ENCODE measurements at regions not wholly inside any gene's neighbourhood (a gene's known extent, or its start where the extent isn't known, plus 50 kb on each side); places are given as distances from the start of the nearest gene placed in this dataset.
A peak's percentile ranks its signal among the peaks of the same experiment; 100 is the strongest.
"Not testable (repeated sequence)": the region's sequence is repeated elsewhere in the genome, so short reads cannot be mapped to it uniquely, and the experiment has no call there.

GRCh38 chr11:121358760-121359159, 66.2 kb downstream of the SC5D start:
- H3K4me3 ChIP-seq (ENCODE audit: control insufficient read depth, low read depth, low read length): no peak overlapping the region
- no peak for TF ChIP-seq CTCF (conservative IDR thresholded peaks at IDR 0.05; ENCODE audit: control insufficient read depth, insufficient read depth, low read depth, low read length)
- no peak for DNase-seq (ENCODE audit: low read depth)

- no peak for DNase-seq (ENCODE audit: low read depth)
- TF ChIP-seq CTCF (conservative IDR thresholded peaks at IDR 0.05; ENCODE audit: control insufficient read depth, insufficient read depth, low read depth, low read length): no peak
- no peak overlapping the region for H3K4me3 ChIP-seq (ENCODE audit: control insufficient read depth, low read depth, low read length)
Observed at GRCh38 chr11:121359591-121359990, 67.0 kb downstream of the SC5D start.

- H3K4me3 ChIP-seq (ENCODE audit: control insufficient read depth, low read depth, low read length); DNase-seq (ENCODE audit: low read depth): not testable (repeated sequence)
Observed at GRCh38 chr11:121362955-121363354, 70.4 kb downstream of the SC5D start.

- no peak for TF ChIP-seq CTCF (conservative IDR thresholded peaks at IDR 0.05; ENCODE audit: control insufficient read depth, insufficient read depth, low read depth, low read length)
- no peak overlapping the region for H3K4me3 ChIP-seq (ENCODE audit: control insufficient read depth, low read depth, low read length)
- DNase-seq (ENCODE audit: low read depth): no peak
Observed at GRCh38 chr11:121365304-121365703, 72.7 kb downstream of the SC5D start.

GRCh38 chr11:121366038-121366437, 73.5 kb downstream of the SC5D start:
- DNase-seq (ENCODE audit: low read depth): no peak
- TF ChIP-seq CTCF (conservative IDR thresholded peaks at IDR 0.05; ENCODE audit: control insufficient read depth, insufficient read depth, low read depth, low read length): no peak

GRCh38 chr11:121367001-121367843, 74.7 kb downstream of the SC5D start:
- H3K4me3 ChIP-seq (ENCODE audit: control insufficient read depth, low read depth, low read length): no peak overlapping the region
- TF ChIP-seq CTCF (conservative IDR thresholded peaks at IDR 0.05; ENCODE audit: control insufficient read depth, insufficient read depth, low read depth, low read length): no peak
- DNase-seq (ENCODE audit: low read depth): peak; percentile 41

More at GRCh38 chr11:121366038-121366437, 73.5 kb downstream of the SC5D start:
- no peak overlapping the region for H3K4me3 ChIP-seq (ENCODE audit: control insufficient read depth, low read depth, low read length)

- no peak overlapping the region for H3K4me3 ChIP-seq (ENCODE audit: control insufficient read depth, low read depth, low read length)
- no peak for TF ChIP-seq CTCF (conservative IDR thresholded peaks at IDR 0.05; ENCODE audit: control insufficient read depth, insufficient read depth, low read depth, low read length)
- no peak for DNase-seq (ENCODE audit: low read depth)
Observed at GRCh38 chr11:121367844-121368225, 75.3 kb downstream of the SC5D start.
